HG03442 (cell line): ENCODE measurements at regions not wholly inside any gene's neighbourhood (a gene's known extent, or its start where the extent isn't known, plus 50 kb on each side); places are given as distances from the start of the nearest gene placed in this dataset.

Source experiments
- ATAC-seq: cut with Tn5 transposase; IDR thresholded peaks from one replicate; pipeline ENCODE4 v1.9.1; 2021; ENCODE audit warnings: mild to moderate bottlenecking, moderate library complexity; ENCODE audit not compliant: unreplicated experiment

- no peak for ATAC-seq
Observed at GRCh38 chr15:86021281-86022264, 58.1 kb upstream of the AGBL1 start.

- no peak for ATAC-seq
Observed at GRCh38 chr15:86028961-86029360, 50.7 kb upstream of the AGBL1 start.
